ENCODE measurements at regions not wholly inside any gene's neighbourhood (a gene's known extent, or its start where the extent isn't known, plus 50 kb on each side); places are given as distances from the start of the nearest gene placed in this dataset.

DNA sequence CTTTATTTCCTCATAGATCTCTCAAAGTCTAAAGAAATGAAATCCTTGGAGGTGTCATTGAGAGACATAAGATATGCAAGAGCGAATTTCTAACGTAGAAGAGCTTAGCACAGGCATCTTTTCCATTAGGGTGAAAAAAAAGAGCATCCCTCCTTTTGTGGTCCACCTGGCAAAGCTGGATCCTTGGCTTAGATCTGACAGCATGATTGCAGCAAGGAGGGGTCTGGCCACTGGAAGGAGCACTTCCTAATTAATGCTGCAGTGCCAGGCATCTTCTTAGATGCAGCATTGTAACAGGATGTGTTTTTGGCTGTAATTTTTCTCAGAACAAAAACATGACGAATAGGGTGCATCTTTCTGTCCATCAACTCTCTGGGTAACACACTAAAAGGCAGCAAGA lies 60.1 kb upstream of the TFAP2D start:
- no peak for DNase-seq

DNA sequence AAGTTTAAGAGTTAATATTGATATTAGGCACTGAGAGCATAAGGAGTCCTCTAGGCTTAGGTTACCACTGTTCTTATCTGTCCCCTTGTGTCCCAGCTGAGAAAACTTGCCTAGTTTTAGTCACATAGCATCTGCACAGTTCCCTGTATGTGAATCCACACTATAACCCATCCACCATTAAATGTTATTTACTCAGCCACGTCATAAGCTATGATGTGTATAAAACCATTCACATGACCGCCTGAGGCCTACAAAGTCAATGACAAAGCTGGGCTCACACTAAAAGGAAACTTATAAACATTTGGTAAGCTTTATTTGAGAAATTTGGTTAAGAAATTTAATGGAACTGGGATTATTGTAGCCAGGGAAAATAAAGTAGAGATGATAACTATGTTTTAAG lies 59.2 kb upstream of the TFAP2D start:
- no peak for DNase-seq

GRCh38 chr6:50655848-50656453 lies 57.4 kb upstream of the TFAP2D start:
- DNase-seq: no peak

DNA sequence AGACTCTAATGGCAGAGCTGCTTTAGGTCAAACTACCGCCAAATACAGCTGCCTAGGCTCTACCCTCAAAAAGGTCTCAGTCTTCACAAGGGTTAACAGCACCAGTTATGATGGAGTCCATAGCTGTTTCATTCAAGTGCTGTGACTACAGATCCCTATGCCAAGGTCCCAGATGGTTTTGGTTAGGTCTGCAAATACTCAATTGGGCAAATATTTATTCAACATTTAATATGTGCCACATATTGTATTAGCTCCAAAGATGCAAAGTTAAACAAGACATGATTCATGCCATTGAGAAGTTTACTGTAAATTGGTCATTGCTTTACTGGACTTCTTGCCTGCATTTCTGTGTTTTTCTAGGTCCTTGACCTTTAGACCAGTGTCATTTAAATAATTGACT lies 55.8 kb upstream of the TFAP2D start:
- no peak for DNase-seq

DNA sequence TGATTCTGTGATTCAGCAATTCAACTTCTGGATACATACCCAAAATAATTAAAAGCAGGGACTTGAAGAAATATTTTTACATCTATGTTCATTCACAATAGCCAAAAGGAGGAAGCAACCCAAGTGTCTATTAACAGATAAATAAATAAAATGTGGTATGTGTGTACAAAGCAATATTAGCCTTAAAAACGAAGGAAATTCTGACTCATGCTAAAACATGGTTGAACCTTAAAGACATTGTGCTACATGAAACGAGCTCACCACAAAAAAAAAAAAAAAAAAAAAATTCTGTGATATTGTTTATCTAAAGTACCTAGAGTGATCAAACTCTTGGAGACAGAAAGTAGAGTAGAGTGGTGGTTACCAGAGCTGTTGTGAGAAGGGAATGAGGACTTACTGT lies 54.8 kb upstream of the TFAP2D start:
- DNase-seq: no peak

DNA sequence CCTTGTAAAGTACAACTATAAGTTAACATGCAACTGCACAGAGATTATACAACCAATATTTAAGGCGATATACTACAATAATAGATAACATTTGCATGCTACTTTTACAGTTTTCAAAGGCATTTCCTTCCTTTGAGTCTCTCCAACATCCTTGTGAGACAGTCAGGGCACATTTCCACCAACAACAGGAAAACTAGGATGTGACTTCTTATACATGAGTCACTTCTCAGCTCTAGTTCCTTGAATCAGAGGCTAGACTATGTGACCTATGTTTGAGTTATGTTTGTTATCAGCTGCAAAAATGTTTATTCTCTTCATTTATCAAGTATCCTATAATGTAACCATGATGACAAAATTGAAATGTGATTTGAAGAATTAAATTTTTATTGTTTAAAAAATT lies 51.7 kb upstream of the TFAP2D start:
- DNase-seq: no peak

Data from right kidney (tissue), 1 donor.